GM12801 (cell line): ENCODE measurements at regions not wholly inside any gene's neighbourhood (a gene's known extent, or its start where the extent isn't known, plus 50 kb on each side); places are given as distances from the start of the nearest gene placed in this dataset.

Experiments used
- TF ChIP-seq, protein P1 (sequence below): IDR thresholded peaks from one replicate; pipeline ENCODE4 v1.5.1; 2011; ENCODE audit warnings: control low read depth; ENCODE audit not compliant: insufficient read length; ENCODE audit errors: extremely low read depth

- TF ChIP-seq, protein P1, sequence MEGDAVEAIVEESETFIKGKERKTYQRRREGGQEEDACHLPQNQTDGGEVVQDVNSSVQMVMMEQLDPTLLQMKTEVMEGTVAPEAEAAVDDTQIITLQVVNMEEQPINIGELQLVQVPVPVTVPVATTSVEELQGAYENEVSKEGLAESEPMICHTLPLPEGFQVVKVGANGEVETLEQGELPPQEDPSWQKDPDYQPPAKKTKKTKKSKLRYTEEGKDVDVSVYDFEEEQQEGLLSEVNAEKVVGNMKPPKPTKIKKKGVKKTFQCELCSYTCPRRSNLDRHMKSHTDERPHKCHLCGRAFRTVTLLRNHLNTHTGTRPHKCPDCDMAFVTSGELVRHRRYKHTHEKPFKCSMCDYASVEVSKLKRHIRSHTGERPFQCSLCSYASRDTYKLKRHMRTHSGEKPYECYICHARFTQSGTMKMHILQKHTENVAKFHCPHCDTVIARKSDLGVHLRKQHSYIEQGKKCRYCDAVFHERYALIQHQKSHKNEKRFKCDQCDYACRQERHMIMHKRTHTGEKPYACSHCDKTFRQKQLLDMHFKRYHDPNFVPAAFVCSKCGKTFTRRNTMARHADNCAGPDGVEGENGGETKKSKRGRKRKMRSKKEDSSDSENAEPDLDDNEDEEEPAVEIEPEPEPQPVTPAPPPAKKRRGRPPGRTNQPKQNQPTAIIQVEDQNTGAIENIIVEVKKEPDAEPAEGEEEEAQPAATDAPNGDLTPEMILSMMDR, result no peak
Measured at GRCh38 chr3:6571448-6571847, 289.5 kb upstream of the GRM7 start.

DNA sequence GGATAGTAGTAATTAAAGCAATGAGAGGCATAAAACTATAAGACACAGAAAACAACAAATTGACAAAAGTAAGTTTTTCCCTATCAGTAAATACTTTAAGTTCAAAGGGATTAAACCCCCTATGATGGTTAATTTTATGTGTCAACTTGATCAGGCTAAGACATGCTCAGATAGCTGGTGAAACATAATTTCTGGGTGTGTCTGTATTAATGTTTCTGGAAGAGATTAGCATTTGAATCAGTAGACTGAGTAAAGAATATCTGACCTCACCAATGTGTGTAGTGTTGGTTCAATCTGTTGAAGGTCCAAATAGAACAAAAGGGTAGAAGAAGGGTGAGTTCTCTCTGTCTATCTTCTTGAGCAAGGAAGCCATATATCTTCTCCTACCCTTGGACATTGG, 283.3 kb upstream of the GRM7 start:
- TF ChIP-seq, protein P1, result no peak

DNA sequence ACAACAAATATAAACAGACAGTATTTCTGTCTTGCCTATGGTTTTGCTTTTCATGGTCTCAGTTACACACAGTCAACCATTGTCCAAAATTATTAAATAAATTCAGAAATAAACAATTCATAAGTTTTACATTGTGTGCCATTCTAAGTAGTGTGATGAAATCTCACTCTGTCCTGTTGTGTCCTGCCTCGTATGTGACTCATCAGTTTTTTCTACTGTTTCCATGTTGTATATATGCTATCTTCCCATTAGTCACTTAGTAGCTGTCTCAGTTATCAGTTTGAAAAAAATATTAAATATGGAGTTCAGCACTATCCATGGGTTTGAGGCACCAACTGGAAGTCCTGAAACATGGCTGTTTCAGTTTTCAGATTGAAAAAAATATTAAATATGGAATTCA, 282.4 kb upstream of the GRM7 start:
- TF ChIP-seq, protein P1, result no peak

DNA sequence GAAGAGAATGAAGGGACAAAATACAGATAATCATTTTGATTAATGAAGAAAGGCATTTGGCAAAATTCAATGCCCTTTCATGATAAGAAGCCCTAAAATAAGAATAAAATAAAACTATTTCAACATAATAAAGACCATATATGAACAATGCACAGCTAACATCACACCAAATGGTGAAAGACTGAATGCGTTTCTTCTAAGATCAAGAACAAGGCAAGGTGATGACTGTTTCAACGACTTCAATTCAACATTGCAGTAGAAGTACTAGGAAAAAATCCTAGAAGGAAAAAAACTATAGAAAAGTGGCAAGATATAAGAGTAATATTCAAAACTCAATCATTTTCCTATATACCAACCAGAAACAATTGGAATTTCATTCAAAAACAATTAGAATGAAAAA, 280.1 kb upstream of the GRM7 start:
- TF ChIP-seq, protein P1, result no peak

DNA sequence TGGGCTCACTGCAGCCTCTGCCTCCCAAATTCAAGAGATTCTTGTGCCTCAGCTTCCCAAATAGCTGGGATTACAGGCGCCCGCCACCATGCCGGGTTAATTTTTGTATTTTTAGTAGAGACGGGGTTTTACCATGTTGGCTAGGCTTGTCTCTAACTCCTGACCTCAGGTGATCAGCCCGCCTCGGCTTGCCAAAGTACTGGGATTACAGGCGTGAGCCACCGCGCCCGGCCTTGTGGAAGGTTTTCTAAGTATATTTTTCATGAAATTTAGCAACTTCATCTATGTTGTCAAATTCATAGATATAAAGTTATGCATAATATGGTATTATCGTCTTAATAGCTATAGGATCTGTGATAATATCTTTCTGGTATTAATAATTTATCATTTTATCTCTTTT, 275.6 kb upstream of the GRM7 start:
- TF ChIP-seq, protein P1, result no peak

DNA sequence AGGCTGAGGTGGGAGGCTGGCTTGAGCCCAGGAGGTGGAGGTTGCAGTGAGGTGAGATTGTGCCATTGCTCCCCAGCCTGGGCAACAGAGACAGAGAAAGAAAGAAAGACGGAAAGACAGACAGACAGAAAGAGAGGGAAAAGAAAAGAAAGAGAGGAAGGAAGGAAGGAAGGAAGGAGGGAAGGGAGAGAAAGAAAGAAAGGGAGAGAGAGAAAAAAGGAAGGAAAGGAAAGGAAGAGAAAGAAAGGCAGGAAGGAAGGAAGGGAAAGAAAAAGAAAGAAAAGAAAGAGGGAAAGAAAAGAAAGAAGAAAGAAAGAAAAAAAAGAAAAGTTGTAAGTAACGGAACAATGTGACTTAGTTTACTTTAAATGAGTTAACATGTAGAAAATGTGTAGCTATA, 260.7 kb upstream of the GRM7 start:
- TF ChIP-seq, protein P1, result no peak

DNA sequence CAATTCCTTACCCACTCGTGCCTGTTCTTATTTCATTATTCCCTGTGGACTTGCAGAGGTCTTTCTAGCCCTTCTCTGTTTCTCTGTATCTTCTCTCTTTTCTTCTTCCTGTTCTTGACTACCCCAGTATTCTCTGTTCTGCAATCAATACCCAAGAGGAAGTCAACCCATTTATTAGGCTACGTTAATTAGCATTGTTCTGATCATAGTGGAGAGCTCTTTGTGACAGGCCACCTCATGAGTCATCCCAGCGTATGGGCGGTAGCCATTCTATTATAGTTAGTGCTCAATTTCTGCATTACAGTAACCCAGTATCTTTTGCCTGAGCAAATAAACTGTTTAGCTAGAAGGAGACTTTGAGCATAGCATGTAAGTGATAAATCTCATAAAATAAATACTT, 259.5 kb upstream of the GRM7 start:
- TF ChIP-seq, protein P1, result no peak

- TF ChIP-seq, protein P1, result no peak
Measured at GRCh38 chr3:6602329-6602728, 258.6 kb upstream of the GRM7 start.
